ENCODE measurements at regions not wholly inside any gene's neighbourhood (a gene's known extent, or its start where the extent isn't known, plus 50 kb on each side); places are given as distances from the start of the nearest gene placed in this dataset.

- no peaks in the 10 kb centered on the region for H3K9me3 ChIP-seq
- intact Hi-C loops (cut with DNase I), result no loop called here
These were observed 860.9 kb upstream of the SLITRK6 start for GRCh38 chr13:86660090-86660489.

DNA sequence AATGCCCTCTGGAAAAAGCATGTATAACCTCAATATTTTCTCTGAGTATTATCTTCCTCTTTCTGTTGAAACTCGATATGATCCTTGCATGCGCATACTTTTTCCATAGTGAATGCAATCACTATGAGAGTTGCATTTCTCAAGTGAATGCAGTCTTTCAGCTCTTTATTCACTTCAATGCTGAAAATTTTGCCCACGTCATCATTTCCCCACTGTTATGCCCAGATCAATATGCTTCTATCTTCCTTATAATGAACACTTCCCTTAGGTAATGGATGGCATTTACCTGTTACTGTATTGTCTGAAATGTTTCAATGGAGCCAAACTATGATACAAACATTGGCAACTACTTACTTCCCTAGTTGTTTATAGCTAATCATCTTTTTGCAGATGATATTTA, 866.6 kb upstream of the SLITRK6 start:
- TF ChIP-seq, protein P1, sequence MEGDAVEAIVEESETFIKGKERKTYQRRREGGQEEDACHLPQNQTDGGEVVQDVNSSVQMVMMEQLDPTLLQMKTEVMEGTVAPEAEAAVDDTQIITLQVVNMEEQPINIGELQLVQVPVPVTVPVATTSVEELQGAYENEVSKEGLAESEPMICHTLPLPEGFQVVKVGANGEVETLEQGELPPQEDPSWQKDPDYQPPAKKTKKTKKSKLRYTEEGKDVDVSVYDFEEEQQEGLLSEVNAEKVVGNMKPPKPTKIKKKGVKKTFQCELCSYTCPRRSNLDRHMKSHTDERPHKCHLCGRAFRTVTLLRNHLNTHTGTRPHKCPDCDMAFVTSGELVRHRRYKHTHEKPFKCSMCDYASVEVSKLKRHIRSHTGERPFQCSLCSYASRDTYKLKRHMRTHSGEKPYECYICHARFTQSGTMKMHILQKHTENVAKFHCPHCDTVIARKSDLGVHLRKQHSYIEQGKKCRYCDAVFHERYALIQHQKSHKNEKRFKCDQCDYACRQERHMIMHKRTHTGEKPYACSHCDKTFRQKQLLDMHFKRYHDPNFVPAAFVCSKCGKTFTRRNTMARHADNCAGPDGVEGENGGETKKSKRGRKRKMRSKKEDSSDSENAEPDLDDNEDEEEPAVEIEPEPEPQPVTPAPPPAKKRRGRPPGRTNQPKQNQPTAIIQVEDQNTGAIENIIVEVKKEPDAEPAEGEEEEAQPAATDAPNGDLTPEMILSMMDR (IDR thresholded peaks at IDR 0.05), result no peak
- Histone ChIP-seq H3K4me3 (no peak overlapping the region), H3K9ac (ENCODE audit: low read depth in 2 of 2, low read length in 2 of 2) (no peak overlapping the region), H3K4me1 (no peaks in the 10 kb centered on the region), H3K9me3 (no peaks in the 10 kb centered on the region), H3K36me3 (no peaks in the 10 kb centered on the region), H3K27ac (no peak overlapping the region), H3K27me3 (no peaks in the 10 kb centered on the region)
- DNase-seq, result no peak
- intact Hi-C loops (cut with DNase I), result no loop called here

More at GRCh38 chr13:86660090-86660489, 860.9 kb upstream of the SLITRK6 start:
- Histone ChIP-seq H3K4me1 (no peaks in the 10 kb centered on the region), H3K9ac (ENCODE audit: low read depth in 2 of 2, low read length in 2 of 2) (no peak overlapping the region), H3K36me3 (no peaks in the 10 kb centered on the region), H3K27me3 (no peaks in the 10 kb centered on the region), H3K27ac (no peak overlapping the region), H3K4me3 (no peak overlapping the region)
- TF ChIP-seq, protein P1 (IDR thresholded peaks at IDR 0.05), result no peak
- DNase-seq, result no peak

DNA sequence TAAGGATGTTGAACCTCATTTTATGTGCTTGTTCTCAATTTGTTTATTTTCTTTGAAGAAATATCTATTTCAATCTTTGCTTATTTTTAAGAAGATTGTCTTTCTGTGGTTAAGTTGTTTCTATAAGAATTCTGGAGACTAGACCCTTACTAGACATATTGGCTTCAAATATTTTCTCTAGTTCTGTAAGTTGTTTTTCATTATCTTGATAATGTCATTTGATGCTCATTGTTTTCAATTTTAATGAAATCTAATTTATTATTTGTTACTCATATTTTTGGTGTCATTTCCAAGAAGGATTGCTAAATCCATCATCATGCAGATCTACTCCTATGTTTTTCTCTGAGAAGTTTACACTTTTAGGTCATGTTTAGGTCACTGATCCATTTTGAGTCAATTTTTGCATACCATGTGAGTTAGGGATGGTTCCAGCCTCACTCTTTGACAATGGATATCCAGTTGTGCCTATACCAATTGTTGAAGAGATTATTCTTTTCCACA, 874.8 kb upstream of the SLITRK6 start:
- H3K4me1 ChIP-seq, result no peaks in the 10 kb centered on the region
- no peak for DNase-seq
- intact Hi-C loops (cut with DNase I), result no loop called here

GRCh38 chr13:86681223-86681622, 882.0 kb upstream of the SLITRK6 start:
- Histone ChIP-seq H3K4me1 (no peaks in the 10 kb centered on the region), H3K9me3 (no peaks in the 10 kb centered on the region), H3K36me3 (no peaks in the 10 kb centered on the region), H3K27me3 (no peaks in the 10 kb centered on the region), H3K9ac (ENCODE audit: low read depth in 2 of 2, low read length in 2 of 2) (no peak overlapping the region), H3K4me3 (no peak overlapping the region), H3K27ac (no peak overlapping the region)
- intact Hi-C loops (cut with DNase I), result no loop called here
- DNase-seq, result no peak
- TF ChIP-seq, protein P1 (IDR thresholded peaks at IDR 0.05), result no peak

More for the DNA sequence above, 874.8 kb upstream of the SLITRK6 start:
- Histone ChIP-seq H3K36me3 (no peaks in the 10 kb centered on the region), H3K4me3 (no peak overlapping the region), H3K27me3 (no peaks in the 10 kb centered on the region), H3K9ac (ENCODE audit: low read depth in 2 of 2, low read length in 2 of 2) (no peak overlapping the region), H3K9me3 (no peaks in the 10 kb centered on the region), H3K27ac (no peak overlapping the region)
- TF ChIP-seq, protein P1 (IDR thresholded peaks at IDR 0.05), result no peak

- Histone ChIP-seq H3K36me3 (no peaks in the 10 kb centered on the region), H3K27ac (no peak overlapping the region)
- DNase-seq, result no peak
These were observed 885.2 kb upstream of the SLITRK6 start for GRCh38 chr13:86684402-86684801.

More at GRCh38 chr13:86684402-86684801, 885.2 kb upstream of the SLITRK6 start:
- TF ChIP-seq, protein P1 (IDR thresholded peaks at IDR 0.05), result no peak
- no peaks in the 10 kb centered on the region for H3K27me3 ChIP-seq
- H3K9ac ChIP-seq (ENCODE audit: low read depth in 2 of 2, low read length in 2 of 2), result no peak overlapping the region
- intact Hi-C loops (cut with DNase I), result no loop called here
- no peak overlapping the region for H3K4me3 ChIP-seq
- no peaks in the 10 kb centered on the region for H3K9me3 ChIP-seq
- H3K4me1 ChIP-seq, result no peaks in the 10 kb centered on the region

All from colonic mucosa (tissue), 4 donors.